ENCODE measurements at regions not wholly inside any gene's neighbourhood (a gene's known extent, or its start where the extent isn't known, plus 50 kb on each side); places are given as distances from the start of the nearest gene placed in this dataset.
A peak's percentile ranks its signal among the peaks of the same experiment; 100 is the strongest.
"Not testable (repeated sequence)": the region's sequence is repeated elsewhere in the genome, so short reads cannot be mapped to it uniquely, and the experiment has no call there.

DNA sequence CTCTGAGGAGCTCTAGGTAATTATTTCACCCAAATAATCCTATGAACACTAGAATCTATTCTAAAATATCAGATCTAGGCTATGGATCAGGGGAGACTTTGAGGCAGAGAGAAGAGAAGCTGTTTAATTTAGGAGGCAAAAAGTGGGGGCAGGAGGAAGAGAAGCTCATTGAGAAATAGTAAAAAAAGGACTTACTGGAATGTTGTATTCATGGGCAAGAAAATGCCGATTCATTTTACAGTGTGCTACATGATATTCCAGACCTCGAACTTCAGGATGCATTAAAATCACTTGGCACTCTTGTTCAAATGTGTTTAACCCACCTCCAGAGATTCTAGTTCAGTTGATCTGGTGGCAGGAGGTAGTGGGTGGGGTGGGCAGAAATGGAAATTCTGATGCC, 109.5 kb upstream of the ITGB1 start:
- no peak for DNase-seq

DNA sequence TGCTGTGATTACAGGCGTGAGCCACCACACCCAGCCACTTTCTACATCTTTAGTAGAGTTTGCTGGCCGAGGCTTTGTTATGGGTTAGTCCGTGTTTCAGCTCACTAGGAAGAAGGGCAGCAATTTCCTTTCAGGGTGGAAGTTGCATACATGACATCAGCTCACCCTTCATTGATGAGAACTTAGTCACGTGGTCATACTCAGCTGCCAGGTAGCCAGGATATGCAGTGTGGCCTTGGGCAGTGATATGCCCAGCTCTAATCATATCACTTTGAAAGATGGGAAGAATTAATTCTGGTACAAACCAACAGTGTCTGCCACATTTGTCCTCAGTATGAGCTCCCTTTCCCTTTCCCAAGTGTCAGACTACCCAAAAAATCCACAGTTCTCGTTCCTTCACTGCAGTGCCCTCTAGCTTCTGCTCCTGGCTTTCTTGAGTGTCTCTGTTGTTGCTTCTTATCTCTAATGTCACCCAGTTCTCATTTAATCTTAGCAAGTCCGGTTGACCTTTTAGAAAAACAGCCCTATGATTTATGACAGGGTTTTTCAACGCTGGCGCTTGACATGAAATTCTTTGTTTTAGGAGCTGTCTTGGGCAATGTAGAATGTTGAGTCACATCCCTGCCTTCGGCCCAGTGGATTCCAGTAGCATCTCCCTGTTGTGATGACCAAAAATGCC, 108.7 kb upstream of the ITGB1 start:
- DNase-seq: no peak

DNA sequence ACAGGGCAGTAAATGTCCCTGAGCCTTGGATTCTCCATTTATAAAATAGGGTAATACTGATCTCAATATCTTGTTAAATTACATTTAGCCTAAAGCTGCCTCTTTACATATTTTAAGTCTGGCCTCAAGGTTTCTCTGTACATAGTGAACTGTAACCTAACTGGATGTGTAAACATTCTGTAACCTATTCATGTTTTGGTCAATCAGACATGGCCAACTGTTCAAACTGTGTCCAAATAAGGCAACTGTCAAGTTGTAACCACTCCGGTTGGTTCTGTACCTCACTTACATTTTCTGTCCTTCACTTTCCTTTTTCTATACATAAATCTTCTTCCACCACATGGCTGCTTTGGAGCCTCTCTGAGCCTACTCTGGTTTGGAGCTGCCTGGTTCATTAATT, 107.1 kb upstream of the ITGB1 start:
- DNase-seq: no peak

DNA sequence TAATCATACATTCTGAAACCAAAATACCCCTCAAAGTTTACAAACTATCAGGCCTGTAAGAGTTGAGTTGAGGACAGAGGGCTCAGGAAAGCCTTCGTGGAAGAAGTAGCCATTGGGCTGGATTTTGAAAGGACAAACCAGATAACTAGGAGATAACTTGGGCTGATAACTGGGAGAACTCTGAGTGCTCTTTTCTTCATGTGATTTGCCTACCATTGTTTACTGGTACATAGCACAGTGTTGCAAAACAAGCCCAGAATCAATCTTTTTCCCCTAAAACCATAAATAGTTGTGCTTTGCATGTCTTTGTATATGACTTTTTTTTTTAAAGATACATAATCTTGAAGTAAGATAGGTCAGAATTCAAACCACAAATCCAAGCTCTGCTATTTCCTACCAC, 106.7 kb upstream of the ITGB1 start:
- DNase-seq: no peak

DNA sequence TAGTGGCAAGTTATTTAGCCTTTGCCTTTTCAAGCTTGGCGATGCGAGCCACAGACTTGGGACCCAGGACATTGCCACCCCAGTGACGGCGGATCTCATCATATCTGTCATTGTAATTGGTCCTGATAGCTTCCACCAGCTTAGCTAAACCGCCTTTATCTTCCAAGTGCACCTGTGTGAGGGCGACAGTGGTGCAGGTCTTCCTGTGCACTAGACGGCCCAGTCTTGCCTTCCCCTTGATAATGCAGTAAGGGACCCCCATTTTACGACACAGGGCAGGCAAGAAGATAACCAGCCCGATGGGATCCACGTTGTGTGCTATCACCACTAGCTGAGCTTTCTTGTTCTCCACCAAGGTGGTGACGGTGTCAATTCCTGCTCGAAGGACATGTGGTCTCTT, 99.6 kb upstream of the ITGB1 start:
- no peak for DNase-seq

DNA sequence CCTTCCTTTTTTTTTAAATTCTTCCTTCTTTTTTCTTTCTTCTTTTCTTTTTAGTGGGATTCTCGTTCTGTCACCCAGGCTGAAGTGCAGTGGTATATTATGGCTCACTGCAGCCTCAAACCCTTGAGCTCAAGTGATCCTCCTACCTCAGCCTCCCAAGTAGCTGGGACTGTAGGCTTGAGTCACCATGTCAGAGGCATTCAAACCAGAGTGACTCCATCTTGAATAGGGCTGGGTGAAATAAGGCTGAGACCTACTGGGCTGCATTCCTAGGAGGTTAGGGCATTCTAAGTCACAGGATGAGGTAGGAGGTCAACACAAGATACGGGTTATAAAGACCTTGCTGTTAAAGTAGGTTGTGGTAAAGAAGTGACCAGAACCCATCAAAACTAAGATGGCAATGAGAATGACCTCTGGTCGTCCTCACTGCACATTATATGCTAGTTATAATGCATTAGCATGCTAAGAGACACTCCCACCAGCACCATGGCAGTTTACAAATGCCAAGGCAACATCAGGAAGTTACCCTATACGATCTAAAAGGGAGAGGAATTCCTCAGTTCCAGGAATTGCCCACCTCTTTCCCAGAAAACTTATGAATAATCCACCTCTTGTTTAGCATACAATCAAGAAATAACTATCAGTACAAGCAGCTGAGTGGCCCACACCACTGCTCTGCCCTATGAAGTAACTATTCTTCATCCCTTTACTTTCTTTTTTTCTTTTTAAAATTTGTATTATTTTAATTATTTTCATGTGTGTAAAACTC, 99.0 kb upstream of the ITGB1 start:
- no peak for DNase-seq

DNA sequence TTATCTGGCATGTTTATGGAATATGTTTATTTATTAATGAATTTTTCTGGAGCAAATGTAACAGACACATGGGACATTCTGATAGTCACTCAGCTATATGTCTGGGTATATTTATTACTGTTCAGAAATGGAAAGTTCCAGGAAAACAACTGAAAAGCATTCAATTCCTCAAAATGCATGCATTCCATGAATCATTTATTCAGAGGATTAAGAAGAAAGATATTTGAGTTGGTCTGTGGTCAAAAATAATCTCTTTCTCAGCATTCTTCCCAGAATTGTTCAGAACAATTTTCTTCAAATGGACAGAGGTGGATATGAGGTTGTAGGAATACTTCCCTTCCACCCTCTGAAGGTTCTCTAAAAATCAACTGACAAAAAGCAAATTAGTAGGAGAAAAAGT, 97.6 kb upstream of the ITGB1 start:
- DNase-seq: no peak

DNA sequence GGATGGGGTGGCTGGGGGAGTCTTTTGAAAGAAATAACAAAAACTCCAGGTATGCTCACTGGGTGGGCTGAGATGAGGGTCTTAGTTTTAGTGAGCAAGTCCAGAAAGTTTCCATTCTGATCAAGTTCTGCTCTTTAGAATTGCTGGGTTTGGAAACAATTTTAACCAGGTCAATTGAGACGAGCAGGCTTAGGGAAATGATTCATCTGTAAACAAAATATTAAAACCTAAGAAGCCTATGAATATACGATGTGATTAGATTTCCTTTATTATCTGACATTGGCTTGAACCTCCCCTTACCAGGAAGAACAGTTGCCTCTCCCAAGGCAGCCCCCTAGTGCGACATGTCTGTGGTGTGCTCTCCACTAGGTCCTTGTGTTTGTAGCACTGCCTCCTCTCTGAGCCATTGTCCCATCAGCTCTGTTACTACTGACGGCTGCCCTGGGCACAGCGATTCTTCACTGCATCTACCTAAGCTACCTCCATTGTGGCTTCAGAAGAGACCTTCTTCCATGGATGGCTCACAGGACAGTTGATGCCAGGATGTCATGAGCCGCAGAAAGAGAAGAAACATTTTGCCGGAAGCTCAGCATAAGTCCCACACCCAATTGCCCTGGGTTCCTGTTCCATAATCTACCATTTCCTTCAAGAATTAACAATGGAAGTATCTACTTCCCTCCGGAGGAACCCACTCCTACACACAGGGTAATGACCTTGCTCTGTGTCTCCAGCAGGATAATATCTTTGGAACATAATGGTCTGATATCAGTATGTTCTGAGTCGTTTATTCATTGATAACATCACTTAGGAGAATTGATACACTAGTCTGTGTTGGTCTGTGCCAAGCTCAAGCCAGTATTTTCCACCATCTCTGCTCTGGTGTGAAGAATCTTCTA, 95.1 kb upstream of the ITGB1 start:
- DNase-seq: peak; percentile 31

DNA sequence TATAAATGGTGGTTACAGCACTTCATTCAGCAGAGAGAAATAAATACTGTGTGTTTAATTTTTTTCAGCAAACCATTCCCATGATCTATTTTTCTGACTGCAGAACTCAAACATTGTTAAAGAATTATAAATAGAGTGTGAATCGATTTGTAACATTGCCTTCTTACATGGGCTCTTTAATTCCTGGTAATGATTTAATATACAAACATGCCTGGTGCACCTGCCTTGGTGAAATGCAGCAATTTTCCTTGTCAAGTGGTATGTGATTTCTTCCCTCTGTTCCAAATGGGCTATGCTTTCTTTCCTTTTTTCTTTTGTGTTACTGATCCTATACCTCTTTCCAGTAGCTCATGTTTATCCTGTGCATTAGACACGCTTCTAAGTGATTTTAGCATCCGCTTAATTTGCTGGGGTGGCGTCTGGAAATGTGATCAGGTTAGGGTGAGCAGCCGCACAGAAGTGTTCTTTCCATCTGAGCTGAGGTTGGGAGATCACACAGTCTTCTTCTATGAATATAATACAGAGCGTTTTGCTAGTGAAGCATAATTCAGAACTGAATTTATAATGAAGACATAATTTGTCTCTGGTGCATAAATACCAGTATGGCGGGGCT, 94.3 kb upstream of the ITGB1 start:
- no peak for DNase-seq

DNA sequence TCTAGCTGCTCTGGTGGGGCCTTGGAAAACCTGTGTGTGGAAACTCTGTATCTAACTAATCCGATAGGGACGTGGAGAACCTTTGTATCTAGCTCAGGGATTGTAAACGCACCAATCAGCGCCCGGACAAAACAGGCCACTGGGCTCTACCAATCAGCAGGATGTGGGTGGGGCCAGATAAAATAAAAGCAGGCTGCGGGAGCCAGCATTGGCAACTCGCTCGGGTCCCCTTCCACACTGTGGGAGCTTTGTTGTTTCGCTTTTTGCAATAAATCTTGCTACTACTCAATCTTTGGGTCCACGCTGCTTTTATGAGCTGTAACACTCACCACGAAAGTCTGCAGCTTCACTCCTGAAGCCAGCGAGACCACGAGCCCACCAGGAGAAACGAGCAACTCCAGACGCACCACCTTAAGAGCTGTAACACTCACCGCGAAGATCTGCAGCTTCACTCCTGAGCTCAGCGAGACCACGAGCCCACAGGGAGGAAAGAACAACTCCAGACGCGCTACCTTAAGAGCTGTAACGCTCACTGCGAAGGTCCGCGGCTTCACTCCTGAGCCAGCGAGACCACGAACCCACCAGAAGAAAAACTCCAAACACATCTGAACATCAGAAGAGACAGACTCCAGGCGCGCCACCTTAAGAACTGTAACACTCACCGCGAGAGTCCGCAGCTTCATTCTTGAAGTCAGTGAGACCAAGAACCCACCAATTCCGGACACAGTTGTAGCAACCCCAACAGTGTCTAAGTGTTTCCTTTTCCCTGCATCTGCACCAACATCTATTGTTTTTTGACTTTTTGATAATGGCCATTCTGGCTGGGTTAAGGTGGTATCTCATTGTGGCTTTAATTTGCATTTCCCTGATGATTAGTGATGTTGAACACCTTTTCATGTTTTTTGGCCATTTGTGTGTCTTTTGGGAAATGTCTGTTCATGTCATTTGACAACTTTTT, 92.2 kb upstream of the ITGB1 start:
- DNase-seq: not testable (repeated sequence)

DNA sequence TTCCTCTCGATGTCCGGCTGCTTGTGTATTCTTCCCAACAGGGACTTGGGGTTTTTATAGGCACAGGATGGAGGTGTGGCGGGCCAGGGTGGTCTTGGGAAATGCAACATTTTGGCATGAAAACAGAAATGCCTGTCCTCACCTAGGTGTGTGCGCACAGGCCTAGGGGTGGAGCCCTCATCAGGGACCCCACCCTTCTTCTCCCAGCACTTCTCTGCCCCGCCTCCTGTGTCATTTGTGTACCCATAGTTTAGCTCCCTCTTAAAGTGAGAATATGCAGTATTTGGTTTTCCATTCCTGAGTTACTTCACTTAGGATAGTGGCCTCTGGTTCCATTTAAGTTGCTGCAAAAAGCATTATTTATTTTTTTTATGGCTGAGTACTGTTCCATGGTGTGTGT, 90.2 kb upstream of the ITGB1 start:
- no peak for DNase-seq

DNA sequence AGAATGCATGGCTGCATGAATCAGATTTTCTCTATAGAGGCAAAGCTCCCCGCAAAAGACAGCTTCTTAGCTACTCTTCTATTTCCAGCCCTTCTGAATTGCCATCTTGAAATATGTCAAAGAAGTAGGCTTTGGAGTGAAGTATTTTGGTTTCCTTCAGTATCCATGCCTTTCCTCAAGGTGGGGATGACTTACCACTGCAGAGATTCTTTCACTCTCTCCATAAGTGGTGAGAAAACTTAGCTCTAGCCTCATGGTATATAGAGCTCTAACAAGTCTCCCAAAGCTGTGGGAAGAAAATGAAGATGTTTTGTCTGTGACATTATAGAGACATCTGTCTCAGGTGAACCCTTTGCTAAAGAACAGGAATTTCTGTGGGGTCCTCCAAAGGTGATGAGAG, 89.6 kb upstream of the ITGB1 start:
- no peak for DNase-seq

DNA sequence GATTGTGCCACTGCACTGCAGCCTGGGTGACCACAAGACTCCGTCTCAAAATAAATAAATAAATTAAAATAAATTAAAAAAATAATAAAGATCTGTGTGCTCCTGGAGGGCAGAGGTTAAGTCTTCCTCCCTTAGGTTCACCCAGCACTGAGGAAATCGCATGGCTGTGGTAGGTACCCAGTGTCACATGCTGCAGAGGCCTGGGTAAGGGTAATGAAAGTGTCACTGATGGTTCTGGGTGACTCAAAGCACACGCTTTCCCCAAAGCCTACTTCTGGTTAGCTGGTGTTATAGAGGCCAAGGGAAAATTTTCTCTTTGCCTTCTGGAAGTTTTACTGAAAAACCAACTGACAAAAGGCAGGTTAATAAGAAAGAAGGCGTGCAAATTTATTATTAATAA, 88.8 kb upstream of the ITGB1 start:
- no peak for DNase-seq

DNA sequence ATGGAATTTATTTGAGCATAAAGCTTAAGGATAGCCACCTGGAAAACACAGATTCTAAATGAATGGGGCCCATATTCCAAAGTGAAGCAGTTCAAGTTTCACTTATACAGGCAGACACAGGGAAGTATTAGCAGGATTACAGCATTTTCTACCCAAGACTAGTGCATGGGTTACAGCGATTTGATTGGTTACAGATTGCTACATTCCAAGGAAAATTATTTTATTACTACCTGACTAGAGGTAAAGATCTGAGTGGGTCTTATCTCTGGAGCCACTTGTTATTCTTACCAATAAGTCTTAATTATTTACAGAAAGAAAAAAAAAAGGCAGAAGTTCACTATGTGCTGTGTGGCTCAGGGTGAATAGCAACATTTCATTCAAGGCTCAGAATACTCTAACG, 87.4 kb upstream of the ITGB1 start:
- no peak for DNase-seq

DNA sequence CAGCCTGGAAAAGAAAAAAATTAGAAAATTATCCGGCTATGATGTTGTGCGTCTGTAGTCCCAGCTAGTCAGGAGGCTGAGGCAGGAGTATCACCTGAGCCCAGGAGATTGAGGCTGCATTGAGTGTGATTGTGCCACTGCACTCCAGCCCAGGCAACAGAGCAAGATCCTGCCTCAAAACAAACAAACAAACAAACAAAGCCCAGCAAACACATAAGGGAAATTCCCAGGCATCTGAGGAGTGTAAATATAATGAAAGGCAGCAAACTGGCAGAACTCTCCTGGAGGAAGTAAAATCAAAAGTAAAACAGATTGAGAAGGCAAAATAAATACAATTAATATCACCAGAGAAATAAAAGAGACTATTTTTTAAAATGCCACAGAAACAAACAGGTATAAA, 84.5 kb upstream of the ITGB1 start:
- no peak for DNase-seq

DNA sequence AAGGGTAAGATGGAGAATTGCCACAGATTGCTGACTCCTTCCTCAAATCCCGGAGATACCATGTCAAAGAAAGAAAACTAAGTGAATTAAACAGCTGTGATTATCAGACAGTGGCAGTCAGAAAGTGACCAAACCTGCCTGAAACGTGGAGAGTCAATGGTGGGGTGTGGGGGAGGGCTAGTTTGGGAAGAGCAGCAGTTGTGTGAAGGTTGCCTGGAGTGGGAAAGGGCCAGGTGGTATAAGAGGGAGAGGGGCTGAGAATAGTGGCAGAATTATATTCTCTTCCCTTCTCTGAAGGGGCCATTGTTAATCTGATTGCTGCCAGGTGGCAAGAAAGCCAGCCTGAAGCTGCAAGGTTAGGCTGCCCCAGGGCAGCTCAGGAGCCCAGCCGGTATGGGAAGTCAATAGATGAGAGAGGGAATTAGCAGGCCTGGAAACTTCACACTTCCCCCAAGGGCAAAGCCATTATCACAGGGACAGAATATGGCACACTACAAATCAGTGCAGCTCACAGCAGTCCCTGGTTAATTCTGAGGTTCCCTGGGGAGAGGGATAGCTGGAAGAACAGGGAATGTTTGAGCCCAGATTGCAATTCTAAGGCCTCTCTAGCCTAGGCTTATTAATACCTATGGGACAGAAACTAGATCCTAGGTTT, 83.9 kb upstream of the ITGB1 start:
- no peak for DNase-seq

DNA sequence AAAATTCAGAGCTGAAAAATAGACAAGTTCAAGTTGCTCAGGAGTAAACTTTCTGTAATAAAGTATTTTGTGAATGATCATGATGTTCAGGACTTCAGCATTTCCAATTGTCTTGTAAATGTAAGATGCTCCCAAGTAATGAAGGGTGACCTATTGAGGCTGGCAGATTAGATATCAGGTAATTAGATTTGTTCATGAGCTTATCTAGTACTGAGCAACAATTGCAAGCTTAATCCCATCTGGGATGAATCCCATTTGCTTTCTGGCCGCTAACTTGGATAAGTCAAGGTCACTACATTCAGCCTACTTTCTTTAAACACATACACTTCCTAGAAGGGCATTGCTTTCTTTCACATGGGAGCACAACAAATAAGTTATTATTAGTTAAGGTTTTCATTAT, 82.4 kb upstream of the ITGB1 start:
- DNase-seq: no peak

DNA sequence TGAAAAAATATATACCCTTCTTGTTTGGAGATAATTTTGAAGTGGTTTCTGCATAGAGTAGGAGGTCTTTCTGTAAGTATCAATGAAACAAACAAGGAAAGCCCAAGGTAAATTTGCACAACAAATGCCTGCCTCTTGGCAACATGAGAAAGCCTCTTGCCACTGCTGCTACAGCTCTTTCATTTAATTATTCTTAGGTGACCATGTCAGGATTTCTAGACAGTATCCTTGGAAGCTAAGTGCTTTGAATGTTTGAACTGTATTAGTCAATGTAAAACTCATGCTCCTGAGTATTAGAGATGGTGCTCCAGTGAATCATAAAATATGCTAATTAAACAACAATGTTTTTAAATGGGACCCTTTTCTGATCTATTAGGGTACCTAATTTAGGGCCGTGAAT, 81.2 kb upstream of the ITGB1 start:
- DNase-seq: no peak

DNA sequence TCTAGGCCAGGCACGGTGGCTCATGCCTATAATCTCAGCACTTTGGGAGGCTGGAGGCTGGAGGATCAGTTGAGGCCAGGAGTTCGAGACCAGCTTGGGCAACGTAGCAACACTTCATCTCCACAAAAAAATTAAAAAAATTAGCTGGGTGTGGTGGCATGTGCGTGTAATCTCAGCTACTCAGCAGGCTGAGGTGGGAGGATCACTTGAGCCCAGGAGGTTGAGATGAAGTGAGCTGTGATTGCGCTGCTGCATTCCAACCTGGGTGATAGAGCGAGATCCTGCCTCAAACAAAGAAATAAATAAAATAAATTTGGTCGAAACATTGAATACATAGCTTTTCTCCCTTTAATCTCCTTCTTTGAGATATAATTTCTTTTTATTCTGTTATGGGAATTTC, 80.6 kb upstream of the ITGB1 start:
- DNase-seq: no peak

DNA sequence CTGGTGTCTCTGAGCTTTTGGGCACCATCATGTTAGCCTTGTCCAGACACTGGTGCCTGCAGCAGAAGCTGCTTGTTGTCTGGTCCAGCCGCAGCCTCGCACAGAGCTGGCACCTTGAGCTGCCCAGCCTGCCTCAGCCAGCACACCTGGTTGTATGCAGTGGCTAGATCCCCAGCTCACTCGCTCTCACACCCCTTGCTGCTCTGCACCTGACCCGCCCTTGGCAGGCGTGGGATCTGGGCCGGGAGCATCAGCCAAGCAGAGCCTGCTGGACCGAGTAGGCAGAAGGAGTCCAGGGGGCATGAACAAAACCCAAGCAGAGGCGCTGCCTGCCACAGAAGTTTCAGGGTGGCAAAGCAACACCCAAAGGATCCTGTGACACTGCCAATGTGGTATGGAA, 79.7 kb upstream of the ITGB1 start:
- DNase-seq: no peak

DNA sequence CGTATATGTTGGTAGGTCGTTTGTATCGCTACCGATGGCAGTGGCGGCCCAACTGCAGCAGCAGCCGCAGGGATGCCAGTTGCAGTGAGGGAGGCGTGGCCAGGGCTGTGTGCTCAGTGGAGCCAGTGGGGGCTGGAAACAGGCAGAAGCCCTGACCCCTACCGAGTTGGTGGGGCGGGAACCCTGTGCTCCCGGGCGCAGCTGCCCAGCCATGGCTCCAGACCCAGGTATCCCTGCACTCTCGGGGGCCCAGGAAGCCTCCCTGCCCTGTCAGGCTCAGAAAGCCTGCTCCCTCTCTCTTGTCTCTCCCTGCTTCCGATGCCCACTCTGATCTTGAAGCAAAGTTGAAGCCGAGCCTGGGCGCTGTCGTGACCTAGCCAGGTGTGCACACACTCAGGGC, 78.6 kb upstream of the ITGB1 start:
- DNase-seq: no peak

DNA sequence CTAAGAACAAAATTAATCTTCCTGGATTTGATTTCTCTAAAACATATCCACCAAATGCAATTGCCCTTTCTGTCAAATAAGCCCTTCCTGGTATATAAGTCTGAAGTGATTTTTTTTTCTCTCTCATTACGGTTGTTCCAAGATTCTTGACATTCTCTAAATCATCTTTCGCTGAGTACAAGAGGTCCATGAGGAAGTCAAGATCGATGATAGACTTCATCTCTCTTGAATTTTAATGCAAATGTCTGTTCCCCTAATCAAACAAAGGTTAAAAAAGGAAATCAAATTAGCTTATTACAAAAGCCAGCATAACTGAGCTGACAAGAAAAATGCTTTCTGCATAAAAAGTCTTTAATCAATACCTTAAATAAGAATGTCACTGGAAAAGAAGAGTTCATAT, 77.4 kb upstream of the ITGB1 start:
- DNase-seq: no peak
